ENCODE measurements at regions not wholly inside any gene's neighbourhood (a gene's known extent, or its start where the extent isn't known, plus 50 kb on each side); places are given as distances from the start of the nearest gene placed in this dataset.

- TF ChIP-seq CTCF (IDR thresholded peaks at IDR 0.05) (no peak), POLR2A (IDR thresholded peaks at IDR 0.05) (no peak), EP300 (IDR thresholded peaks at IDR 0.05) (no peak)
Measured at GRCh38 chr7:88396948-88397322, 90.2 kb upstream of the STEAP4 start.

Data from ovary (tissue), 3 donors.